ENCODE measurements at regions not wholly inside any gene's neighbourhood (a gene's known extent, or its start where the extent isn't known, plus 50 kb on each side); places are given as distances from the start of the nearest gene placed in this dataset.

DNA sequence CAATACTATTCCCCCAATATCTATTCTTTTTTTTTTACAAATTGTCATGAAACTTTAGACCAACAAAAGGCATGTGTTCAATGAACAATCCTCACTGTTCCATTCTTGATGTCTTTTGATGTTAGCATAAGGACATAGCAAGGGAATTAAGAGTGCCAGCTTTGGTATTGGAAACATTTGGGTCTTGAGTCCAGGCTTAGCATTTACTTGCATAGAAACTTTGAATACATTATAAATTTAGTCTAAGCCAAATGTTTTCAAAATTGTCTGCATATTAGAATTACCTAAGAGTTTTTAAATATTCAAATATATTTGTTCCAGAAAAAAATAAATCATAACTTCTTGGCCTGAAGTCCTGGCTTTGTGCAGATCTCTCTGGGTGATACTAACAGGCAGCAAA, 406.5 kb downstream of the LRFN5 start:
- no peak for TF ChIP-seq ZNF8 (CRISPR knock-in tag; IDR thresholded peaks at IDR 0.05)
- TF ChIP-seq TOX (CRISPR knock-in tag; IDR thresholded peaks at IDR 0.05; ENCODE audit: borderline replicate concordance): no peak
- TF ChIP-seq OSR1 (CRISPR knock-in tag; IDR thresholded peaks at IDR 0.05): no peak
- TF ChIP-seq GLIS3 (CRISPR knock-in tag; IDR thresholded peaks at IDR 0.05): no peak
- no peak for TF ChIP-seq PPARA (CRISPR knock-in tag; IDR thresholded peaks at IDR 0.05; ENCODE audit: borderline replicate concordance)
- TF ChIP-seq ESRRG (CRISPR knock-in tag; IDR thresholded peaks at IDR 0.05): no peak
- TF ChIP-seq ZNF70 (CRISPR knock-in tag; IDR thresholded peaks at IDR 0.05): no peak
- no peak for TF ChIP-seq ZC3H10 (CRISPR knock-in tag; IDR thresholded peaks at IDR 0.05)
- TF ChIP-seq, protein P1, sequence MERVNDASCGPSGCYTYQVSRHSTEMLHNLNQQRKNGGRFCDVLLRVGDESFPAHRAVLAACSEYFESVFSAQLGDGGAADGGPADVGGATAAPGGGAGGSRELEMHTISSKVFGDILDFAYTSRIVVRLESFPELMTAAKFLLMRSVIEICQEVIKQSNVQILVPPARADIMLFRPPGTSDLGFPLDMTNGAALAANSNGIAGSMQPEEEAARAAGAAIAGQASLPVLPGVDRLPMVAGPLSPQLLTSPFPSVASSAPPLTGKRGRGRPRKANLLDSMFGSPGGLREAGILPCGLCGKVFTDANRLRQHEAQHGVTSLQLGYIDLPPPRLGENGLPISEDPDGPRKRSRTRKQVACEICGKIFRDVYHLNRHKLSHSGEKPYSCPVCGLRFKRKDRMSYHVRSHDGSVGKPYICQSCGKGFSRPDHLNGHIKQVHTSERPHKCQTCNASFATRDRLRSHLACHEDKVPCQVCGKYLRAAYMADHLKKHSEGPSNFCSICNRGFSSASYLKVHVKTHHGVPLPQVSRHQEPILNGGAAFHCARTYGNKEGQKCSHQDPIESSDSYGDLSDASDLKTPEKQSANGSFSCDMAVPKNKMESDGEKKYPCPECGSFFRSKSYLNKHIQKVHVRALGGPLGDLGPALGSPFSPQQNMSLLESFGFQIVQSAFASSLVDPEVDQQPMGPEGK (CRISPR knock-in tag; IDR thresholded peaks at IDR 0.05; ENCODE audit: borderline replicate concordance): no peak
- TF ChIP-seq, protein P2, sequence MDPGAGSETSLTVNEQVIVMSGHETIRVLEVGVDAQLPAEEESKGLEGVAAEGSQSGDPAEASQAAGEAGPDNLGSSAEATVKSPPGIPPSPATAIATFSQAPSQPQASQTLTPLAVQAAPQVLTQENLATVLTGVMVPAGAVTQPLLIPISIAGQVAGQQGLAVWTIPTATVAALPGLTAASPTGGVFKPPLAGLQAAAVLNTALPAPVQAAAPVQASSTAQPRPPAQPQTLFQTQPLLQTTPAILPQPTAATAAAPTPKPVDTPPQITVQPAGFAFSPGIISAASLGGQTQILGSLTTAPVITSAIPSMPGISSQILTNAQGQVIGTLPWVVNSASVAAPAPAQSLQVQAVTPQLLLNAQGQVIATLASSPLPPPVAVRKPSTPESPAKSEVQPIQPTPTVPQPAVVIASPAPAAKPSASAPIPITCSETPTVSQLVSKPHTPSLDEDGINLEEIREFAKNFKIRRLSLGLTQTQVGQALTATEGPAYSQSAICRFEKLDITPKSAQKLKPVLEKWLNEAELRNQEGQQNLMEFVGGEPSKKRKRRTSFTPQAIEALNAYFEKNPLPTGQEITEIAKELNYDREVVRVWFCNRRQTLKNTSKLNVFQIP (CRISPR knock-in tag; IDR thresholded peaks at IDR 0.05; ENCODE audit: borderline replicate concordance, low read depth): no peak
- TF ChIP-seq, protein P3, sequence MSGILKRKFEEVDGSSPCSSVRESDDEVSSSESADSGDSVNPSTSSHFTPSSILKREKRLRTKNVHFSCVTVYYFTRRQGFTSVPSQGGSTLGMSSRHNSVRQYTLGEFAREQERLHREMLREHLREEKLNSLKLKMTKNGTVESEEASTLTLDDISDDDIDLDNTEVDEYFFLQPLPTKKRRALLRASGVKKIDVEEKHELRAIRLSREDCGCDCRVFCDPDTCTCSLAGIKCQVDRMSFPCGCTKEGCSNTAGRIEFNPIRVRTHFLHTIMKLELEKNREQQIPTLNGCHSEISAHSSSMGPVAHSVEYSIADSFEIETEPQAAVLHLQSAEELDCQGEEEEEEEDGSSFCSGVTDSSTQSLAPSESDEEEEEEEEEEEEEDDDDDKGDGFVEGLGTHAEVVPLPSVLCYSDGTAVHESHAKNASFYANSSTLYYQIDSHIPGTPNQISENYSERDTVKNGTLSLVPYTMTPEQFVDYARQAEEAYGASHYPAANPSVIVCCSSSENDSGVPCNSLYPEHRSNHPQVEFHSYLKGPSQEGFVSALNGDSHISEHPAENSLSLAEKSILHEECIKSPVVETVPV (CRISPR knock-in tag; IDR thresholded peaks at IDR 0.05): no peak
- TF ChIP-seq, protein P4, sequence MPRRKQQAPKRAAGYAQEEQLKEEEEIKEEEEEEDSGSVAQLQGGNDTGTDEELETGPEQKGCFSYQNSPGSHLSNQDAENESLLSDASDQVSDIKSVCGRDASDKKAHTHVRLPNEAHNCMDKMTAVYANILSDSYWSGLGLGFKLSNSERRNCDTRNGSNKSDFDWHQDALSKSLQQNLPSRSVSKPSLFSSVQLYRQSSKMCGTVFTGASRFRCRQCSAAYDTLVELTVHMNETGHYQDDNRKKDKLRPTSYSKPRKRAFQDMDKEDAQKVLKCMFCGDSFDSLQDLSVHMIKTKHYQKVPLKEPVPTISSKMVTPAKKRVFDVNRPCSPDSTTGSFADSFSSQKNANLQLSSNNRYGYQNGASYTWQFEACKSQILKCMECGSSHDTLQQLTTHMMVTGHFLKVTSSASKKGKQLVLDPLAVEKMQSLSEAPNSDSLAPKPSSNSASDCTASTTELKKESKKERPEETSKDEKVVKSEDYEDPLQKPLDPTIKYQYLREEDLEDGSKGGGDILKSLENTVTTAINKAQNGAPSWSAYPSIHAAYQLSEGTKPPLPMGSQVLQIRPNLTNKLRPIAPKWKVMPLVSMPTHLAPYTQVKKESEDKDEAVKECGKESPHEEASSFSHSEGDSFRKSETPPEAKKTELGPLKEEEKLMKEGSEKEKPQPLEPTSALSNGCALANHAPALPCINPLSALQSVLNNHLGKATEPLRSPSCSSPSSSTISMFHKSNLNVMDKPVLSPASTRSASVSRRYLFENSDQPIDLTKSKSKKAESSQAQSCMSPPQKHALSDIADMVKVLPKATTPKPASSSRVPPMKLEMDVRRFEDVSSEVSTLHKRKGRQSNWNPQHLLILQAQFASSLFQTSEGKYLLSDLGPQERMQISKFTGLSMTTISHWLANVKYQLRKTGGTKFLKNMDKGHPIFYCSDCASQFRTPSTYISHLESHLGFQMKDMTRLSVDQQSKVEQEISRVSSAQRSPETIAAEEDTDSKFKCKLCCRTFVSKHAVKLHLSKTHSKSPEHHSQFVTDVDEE (CRISPR knock-in tag; IDR thresholded peaks at IDR 0.05): no peak
- no peak for TF ChIP-seq TCF4 (CRISPR knock-in tag; IDR thresholded peaks at IDR 0.05; ENCODE audit: borderline replicate concordance)
- TF ChIP-seq SNAI2 (CRISPR knock-in tag; IDR thresholded peaks at IDR 0.05): no peak
- TF ChIP-seq ZFP3 (CRISPR knock-in tag; IDR thresholded peaks at IDR 0.05): no peak
- no peak for ATAC-seq

DNA sequence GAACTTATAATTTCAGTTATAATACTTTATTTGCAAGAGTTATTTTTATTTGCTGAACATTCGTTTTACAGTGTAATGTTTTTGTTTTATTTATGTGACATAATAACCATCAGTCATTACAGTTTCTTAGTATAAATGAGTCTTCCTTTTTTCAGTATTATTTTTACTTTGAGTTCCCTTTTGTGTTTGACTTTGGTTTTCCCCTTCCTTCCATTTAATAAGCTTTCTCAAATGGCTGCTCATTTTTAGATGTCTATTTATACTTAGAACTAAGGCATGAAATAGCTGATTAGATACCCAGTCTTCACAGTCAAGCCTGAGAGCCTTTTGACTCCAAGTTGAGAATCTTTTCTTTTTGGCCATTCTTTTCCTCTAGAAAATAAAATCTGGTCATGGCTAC, 404.5 kb downstream of the LRFN5 start:
- no peak for ATAC-seq
- TF ChIP-seq ZFP3 (CRISPR knock-in tag; IDR thresholded peaks at IDR 0.05): no peak
- TF ChIP-seq RARB (CRISPR knock-in tag; IDR thresholded peaks at IDR 0.05): no peak
- TF ChIP-seq TOX (CRISPR knock-in tag; IDR thresholded peaks at IDR 0.05; ENCODE audit: borderline replicate concordance): no peak
- TF ChIP-seq ZFP30 (CRISPR knock-in tag; IDR thresholded peaks at IDR 0.05): no peak
- no peak for TF ChIP-seq ESRRG (CRISPR knock-in tag; IDR thresholded peaks at IDR 0.05)
- TF ChIP-seq ZNF70 (CRISPR knock-in tag; IDR thresholded peaks at IDR 0.05): no peak
- no peak for TF ChIP-seq CSDC2 (CRISPR knock-in tag; IDR thresholded peaks at IDR 0.05)
- TF ChIP-seq OSR1 (CRISPR knock-in tag; IDR thresholded peaks at IDR 0.05): no peak
- no peak for TF ChIP-seq TCF4 (CRISPR knock-in tag; IDR thresholded peaks at IDR 0.05; ENCODE audit: borderline replicate concordance)

DNA sequence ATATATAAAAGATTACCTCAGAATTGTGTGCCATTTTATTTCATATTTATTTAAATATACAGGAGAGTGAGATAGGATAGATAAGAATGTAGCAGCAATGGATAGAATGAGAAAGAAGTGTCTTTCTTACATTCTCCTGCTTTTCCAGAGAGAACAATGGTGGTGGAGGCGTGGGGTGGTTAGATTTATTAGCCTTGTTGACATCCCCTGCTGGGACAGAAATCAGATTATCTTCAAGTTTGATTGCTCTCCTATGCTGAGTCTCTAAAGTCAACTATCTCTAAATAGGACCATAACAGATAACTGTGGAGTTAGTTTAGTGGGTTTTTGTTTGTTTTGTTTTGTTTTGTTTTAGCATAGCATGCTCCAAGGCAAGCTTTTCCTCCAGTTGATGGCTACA, 397.6 kb downstream of the LRFN5 start:
- ATAC-seq: no peak
- TF ChIP-seq ESRRG (CRISPR knock-in tag; IDR thresholded peaks at IDR 0.05): no peak
- TF ChIP-seq, protein P1 (CRISPR knock-in tag; IDR thresholded peaks at IDR 0.05; ENCODE audit: borderline replicate concordance): no peak
- TF ChIP-seq, protein P4 (CRISPR knock-in tag; IDR thresholded peaks at IDR 0.05): no peak
- TF ChIP-seq ISL1 (CRISPR knock-in tag; IDR thresholded peaks at IDR 0.05): no peak
- TF ChIP-seq ZFP30 (CRISPR knock-in tag; IDR thresholded peaks at IDR 0.05): no peak
- no peak for TF ChIP-seq ZNF8 (CRISPR knock-in tag; IDR thresholded peaks at IDR 0.05)
- TF ChIP-seq GLIS3 (CRISPR knock-in tag; IDR thresholded peaks at IDR 0.05): no peak
